DMS114 treated with DMSO at 0.1 percent for 48 hours (cell line): ENCODE measurements at regions not wholly inside any gene's neighbourhood (a gene's known extent, or its start where the extent isn't known, plus 50 kb on each side); places are given as distances from the start of the nearest gene placed in this dataset.

ENCODE experiments used
- DNase-seq: peaks from one replicate; lab custom pipeline; 2025; ENCODE audit not compliant: unreplicated experiment; lab: John Stamatoyannopoulos, UW

- no peak for DNase-seq
Measured at GRCh38 chr3:80244390-80244789, 476.6 kb upstream of the ROBO1 start.

DNA sequence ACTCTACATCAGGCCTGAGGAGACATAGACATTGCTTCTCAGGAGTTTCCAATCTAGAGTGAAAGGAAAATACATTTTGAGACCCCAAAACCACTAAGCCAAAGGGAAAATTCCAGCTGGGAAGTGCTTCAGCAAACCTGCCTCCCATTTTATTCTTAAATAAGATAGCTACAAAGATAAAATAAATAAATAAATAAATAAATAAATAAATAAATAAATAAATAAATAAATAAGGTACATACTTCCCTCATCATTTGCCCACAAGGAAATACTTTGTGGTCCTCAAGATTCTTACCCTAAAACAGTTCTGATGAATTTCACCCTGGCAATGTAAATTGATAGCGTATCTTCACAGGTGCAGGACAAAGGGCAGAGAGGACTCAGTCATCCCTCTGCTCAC lies 474.0 kb upstream of the ROBO1 start:
- no peak for DNase-seq

- DNase-seq: no peak
Measured at GRCh38 chr3:80239301-80239700, 471.5 kb upstream of the ROBO1 start.

- DNase-seq: no peak
Measured at GRCh38 chr3:80238606-80239005, 470.8 kb upstream of the ROBO1 start.

DNA sequence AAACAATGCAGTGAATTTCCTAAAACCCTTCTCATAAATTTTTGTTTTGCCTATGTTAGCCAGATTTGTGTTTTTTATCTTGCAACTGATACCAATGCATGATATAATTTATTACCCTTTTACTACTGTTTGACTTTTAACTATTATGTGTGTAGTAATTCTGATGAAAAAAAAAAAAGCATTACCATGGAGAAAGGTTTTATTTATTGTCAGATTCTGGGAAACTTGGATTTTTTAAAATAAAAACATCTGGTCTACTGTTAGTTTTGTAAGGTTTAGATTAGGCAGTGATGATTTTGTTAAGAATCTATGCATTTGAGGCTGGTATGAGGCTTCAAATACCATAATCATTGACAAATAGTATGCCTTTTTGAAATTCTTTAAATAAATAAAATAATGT lies 470.4 kb upstream of the ROBO1 start:
- DNase-seq: no peak

GRCh38 chr3:80234706-80235105 lies 466.9 kb upstream of the ROBO1 start:
- DNase-seq: no peak

DNA sequence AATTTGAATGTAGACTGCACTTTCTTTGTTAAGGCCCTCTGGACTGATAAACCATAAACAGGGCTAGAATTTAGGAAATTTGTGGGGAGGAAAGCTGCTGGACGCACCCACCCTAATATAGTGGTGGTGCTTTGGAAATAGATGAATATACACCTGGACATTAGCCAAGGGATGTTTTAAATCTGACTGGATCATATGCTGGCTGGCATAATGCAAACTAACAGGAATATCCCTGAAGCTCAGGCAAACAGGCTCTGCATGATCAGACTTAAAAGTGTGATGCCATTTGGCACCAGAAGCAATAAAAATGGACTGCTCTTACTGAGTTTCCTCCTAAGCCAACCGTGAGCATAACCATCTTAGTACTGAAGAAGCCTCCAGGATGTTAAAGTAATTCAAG lies 465.8 kb upstream of the ROBO1 start:
- no peak for DNase-seq

GRCh38 chr3:80232760-80233159 lies 465.0 kb upstream of the ROBO1 start:
- DNase-seq: no peak

GRCh38 chr3:80230962-80231361 lies 463.2 kb upstream of the ROBO1 start:
- no peak for DNase-seq

GRCh38 chr3:80227216-80227615 lies 459.4 kb upstream of the ROBO1 start:
- no peak for DNase-seq

DNA sequence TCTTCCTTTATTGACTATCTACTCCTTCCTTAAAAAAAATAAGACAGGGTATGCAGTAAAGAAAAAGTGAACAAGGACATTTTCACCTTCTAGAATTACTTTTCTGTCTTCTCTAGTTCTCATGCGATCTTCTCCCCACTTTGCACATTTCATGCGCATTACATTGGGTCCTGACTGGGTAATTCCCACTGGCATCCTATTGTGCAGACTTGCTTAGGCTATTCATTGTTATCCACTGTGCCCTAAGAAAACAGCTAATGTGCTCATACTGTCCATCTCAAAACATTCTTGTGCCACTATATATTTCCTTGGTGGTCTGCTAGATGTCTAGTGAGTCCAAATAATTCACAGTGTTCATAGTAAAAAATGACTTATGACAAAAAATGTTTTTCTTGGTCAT lies 447.4 kb upstream of the ROBO1 start:
- DNase-seq: no peak

- no peak for DNase-seq
Measured at GRCh38 chr3:80213086-80213485, 445.3 kb upstream of the ROBO1 start.

DNA sequence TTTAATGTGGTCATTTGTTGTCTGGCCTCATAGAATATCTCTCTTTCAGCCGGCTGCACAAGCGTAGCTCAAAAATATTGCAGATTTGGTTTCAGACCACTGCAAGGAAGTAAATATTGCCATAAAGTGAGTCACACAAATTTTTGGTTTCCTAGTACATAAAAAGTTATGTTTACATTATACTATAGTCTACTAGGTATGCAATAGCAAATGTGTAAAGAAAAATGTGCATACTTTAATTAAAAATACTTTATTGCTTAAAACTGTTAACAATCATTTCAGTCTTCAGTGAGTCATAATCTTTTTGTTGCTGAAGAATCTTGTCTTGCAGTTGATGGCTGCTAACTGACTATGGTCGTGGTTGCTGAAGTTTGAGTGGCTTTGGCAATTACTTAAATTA lies 425.1 kb upstream of the ROBO1 start:
- no peak for DNase-seq

GRCh38 chr3:80190051-80190450 lies 422.3 kb upstream of the ROBO1 start:
- no peak for DNase-seq

GRCh38 chr3:80187981-80188380 lies 420.2 kb upstream of the ROBO1 start:
- no peak for DNase-seq

- DNase-seq: no peak
Measured at GRCh38 chr3:80159990-80160506, 392.2 kb upstream of the ROBO1 start.

GRCh38 chr3:80158332-80158731 lies 390.5 kb upstream of the ROBO1 start:
- no peak for DNase-seq

DNA sequence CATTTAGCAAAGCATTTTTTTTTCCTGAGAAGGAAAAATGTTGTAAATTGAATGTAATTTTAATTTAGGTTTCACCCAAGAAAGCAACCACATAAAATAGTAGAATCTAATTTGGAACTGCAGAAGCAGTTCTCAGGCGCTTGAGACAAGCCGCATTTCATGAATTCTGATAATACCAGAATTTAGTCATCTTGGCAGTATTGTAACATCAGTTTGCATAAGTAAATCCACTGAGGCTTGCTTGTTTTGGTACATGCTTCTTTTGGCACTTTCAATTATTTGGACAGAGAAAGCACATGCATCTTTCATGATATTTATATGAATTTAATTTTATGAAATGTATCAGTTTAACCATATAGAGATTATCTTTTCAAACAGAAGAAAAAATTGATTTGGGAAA lies 389.7 kb upstream of the ROBO1 start:
- no peak for DNase-seq

- no peak for DNase-seq
Measured at GRCh38 chr3:80152692-80153091, 384.9 kb upstream of the ROBO1 start.

- DNase-seq: no peak
Measured at GRCh38 chr3:80142714-80143113, 374.9 kb upstream of the ROBO1 start.

GRCh38 chr3:80141557-80141956 lies 373.8 kb upstream of the ROBO1 start:
- no peak for DNase-seq

GRCh38 chr3:80116281-80116680 lies 348.5 kb upstream of the ROBO1 start:
- no peak for DNase-seq

GRCh38 chr3:80114694-80115093 lies 346.9 kb upstream of the ROBO1 start:
- DNase-seq: no peak

DNA sequence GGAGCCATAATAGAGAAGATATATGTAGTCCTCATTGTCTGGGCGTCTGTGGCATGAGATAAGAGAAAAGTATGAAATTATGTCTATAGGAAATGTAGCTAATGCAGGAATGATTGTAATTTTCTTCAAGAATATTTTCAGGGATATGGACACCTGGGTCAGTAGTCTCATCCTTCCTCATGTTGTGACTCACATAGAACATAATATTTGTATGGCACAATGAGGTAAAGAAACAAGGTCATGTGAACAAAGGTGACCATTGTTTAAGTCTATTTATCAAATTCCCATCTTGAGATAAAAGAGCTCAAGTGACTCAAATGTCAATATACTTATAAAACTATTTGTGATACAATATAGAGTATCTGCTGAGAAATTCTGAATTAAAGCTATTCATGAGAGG lies 345.5 kb upstream of the ROBO1 start:
- DNase-seq: no peak
